Fibroblast of upper back skin (primary cell): ENCODE measurements at regions not wholly inside any gene's neighbourhood (a gene's known extent, or its start where the extent isn't known, plus 50 kb on each side); places are given as distances from the start of the nearest gene placed in this dataset.
A peak's percentile ranks its signal among the peaks of the same experiment; 100 is the strongest.
"Not testable (repeated sequence)": the region's sequence is repeated elsewhere in the genome, so short reads cannot be mapped to it uniquely, and the experiment has no call there.

Source experiments
- DNase-seq: peaks from one replicate; pipeline ENCODE4 v3.0.0-alpha.2; 2013

- not testable (repeated sequence) for DNase-seq
Measured at GRCh38 chr6:147651-148050, 144.6 kb upstream of the DUSP22 start.

GRCh38 chr6:148051-148984, 144.0 kb upstream of the DUSP22 start:
- DNase-seq = not testable (repeated sequence)

- not testable (repeated sequence) for DNase-seq
Measured at GRCh38 chr6:150147-150546, 142.1 kb upstream of the DUSP22 start.

- DNase-seq = peak; percentile 56
Measured at GRCh38 chr6:152436-152835, 139.9 kb upstream of the DUSP22 start.

- not testable (repeated sequence) for DNase-seq
Measured at GRCh38 chr6:153026-153425, 139.3 kb upstream of the DUSP22 start.

- not testable (repeated sequence) for DNase-seq
Measured at GRCh38 chr6:153867-154266, 138.4 kb upstream of the DUSP22 start.

GRCh38 chr6:154321-155092, 137.8 kb upstream of the DUSP22 start:
- DNase-seq = peak; percentile 81

GRCh38 chr6:156010-156409, 136.3 kb upstream of the DUSP22 start:
- no peak for DNase-seq

- DNase-seq = peak; percentile 68
Measured at GRCh38 chr6:156441-157140, 135.7 kb upstream of the DUSP22 start.

- not testable (repeated sequence) for DNase-seq
Measured at GRCh38 chr6:157176-157575, 135.1 kb upstream of the DUSP22 start.

GRCh38 chr6:161657-162056, 130.6 kb upstream of the DUSP22 start:
- not testable (repeated sequence) for DNase-seq

GRCh38 chr6:164720-165119, 127.6 kb upstream of the DUSP22 start:
- DNase-seq = no peak

GRCh38 chr6:165263-165662, 127.0 kb upstream of the DUSP22 start:
- no peak for DNase-seq

GRCh38 chr6:165906-166305, 126.4 kb upstream of the DUSP22 start:
- peak; percentile 26 for DNase-seq

GRCh38 chr6:168865-169455, 123.3 kb upstream of the DUSP22 start:
- peak; percentile 55 for DNase-seq

GRCh38 chr6:174036-174435, 118.3 kb upstream of the DUSP22 start:
- DNase-seq = no peak

- no peak for DNase-seq
Measured at GRCh38 chr6:175680-176079, 116.6 kb upstream of the DUSP22 start.

- no peak for DNase-seq
Measured at GRCh38 chr6:176766-177165, 115.5 kb upstream of the DUSP22 start.

- DNase-seq = no peak
Measured at GRCh38 chr6:178119-178518, 114.2 kb upstream of the DUSP22 start.

GRCh38 chr6:178929-179328, 113.4 kb upstream of the DUSP22 start:
- DNase-seq = not testable (repeated sequence)

- DNase-seq = no peak
Measured at GRCh38 chr6:179340-179950, 112.8 kb upstream of the DUSP22 start.

- not testable (repeated sequence) for DNase-seq
Measured at GRCh38 chr6:180091-180694, 112.1 kb upstream of the DUSP22 start.
